Fibroblast of the aortic adventitia (primary cell): ENCODE measurements at regions not wholly inside any gene's neighbourhood (a gene's known extent, or its start where the extent isn't known, plus 50 kb on each side); places are given as distances from the start of the nearest gene placed in this dataset. TPM values are rescaled to one million over a fixed set of nuclear protein-coding genes. Genes with fewer than 3 reads are reported as not detected.

Experiments used
- DNase-seq: peaks from one replicate; pipeline ENCODE4 v3.0.0-alpha.2; 2010; ENCODE audit warnings: low read depth
- H3K4me3 ChIP-seq: 2 replicates; pipeline ENCODE4 v1.5.1; 2011; ENCODE audit warnings: low read depth, mild to moderate bottlenecking, control low read depth, low read length, moderate library complexity
- small RNA-seq: library from RNA; depleted of rRNA; stranded (forward); fragments of <200 nt; gene quantifications from one replicate; pipeline ENCODE3, GENCODE V24; 2012
- TF ChIP-seq, protein P1 (sequence below): IDR thresholded peaks from 2 replicates; pipeline ENCODE4 v1.5.1; 2011; ENCODE audit warnings: mild to moderate bottlenecking, low read length, control low read depth, inconsistent platforms; ENCODE audit not compliant: insufficient read depth

GRCh38 chr18:55013086-55013485, 53.8 kb upstream of the CCDC68 start:
- H3K4me3 ChIP-seq = no peak overlapping the region
- DNase-seq = no peak
- TF ChIP-seq, protein P1, sequence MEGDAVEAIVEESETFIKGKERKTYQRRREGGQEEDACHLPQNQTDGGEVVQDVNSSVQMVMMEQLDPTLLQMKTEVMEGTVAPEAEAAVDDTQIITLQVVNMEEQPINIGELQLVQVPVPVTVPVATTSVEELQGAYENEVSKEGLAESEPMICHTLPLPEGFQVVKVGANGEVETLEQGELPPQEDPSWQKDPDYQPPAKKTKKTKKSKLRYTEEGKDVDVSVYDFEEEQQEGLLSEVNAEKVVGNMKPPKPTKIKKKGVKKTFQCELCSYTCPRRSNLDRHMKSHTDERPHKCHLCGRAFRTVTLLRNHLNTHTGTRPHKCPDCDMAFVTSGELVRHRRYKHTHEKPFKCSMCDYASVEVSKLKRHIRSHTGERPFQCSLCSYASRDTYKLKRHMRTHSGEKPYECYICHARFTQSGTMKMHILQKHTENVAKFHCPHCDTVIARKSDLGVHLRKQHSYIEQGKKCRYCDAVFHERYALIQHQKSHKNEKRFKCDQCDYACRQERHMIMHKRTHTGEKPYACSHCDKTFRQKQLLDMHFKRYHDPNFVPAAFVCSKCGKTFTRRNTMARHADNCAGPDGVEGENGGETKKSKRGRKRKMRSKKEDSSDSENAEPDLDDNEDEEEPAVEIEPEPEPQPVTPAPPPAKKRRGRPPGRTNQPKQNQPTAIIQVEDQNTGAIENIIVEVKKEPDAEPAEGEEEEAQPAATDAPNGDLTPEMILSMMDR = no peak

GRCh38 chr18:55012008-55012407, 52.7 kb upstream of the CCDC68 start:
- TF ChIP-seq, protein P1 = no peak
- no peak overlapping the region for H3K4me3 ChIP-seq
- no peak for DNase-seq

Small RNAs in the stretch of these regions (small RNA-seq; reads per million reads assigned to genes)
- gene RNA5SP459 = not detected
